ENCODE measurements at regions not wholly inside any gene's neighbourhood (a gene's known extent, or its start where the extent isn't known, plus 50 kb on each side); places are given as distances from the start of the nearest gene placed in this dataset.

DNA sequence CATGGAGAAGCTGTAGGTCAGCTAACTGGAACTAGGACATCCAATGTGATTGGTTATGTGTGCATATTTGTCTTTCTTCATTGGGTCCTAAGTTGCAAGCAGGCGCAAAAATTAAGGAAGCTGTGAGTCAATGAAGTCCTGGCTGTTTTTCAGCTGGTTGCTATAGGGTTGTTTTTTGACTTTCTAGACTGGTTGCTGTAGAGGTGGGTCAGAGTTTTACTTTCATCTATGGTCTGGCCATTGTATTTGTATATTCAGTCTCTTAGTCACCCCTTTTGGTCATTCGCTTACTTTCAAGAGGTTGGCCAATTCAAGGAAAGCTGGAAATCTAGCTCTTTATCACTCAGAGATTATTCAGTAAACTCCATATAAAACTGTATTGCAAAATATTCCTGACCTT, 62.0 kb upstream of the AMZ2 start:
- DNase-seq, result no peak

GRCh38 chr17:68190495-68190894, 57.3 kb upstream of the AMZ2 start:
- no peak for DNase-seq

- peak; percentile 36 for DNase-seq
Observed at GRCh38 chr17:68195667-68196393, 52.0 kb upstream of the AMZ2 start.

- no peak for DNase-seq
Observed at GRCh38 chr17:68196394-68197090, 51.3 kb upstream of the AMZ2 start.

- peak; percentile 8 for DNase-seq
Observed at GRCh38 chr17:68197091-68197996, 50.5 kb upstream of the AMZ2 start.

DNA sequence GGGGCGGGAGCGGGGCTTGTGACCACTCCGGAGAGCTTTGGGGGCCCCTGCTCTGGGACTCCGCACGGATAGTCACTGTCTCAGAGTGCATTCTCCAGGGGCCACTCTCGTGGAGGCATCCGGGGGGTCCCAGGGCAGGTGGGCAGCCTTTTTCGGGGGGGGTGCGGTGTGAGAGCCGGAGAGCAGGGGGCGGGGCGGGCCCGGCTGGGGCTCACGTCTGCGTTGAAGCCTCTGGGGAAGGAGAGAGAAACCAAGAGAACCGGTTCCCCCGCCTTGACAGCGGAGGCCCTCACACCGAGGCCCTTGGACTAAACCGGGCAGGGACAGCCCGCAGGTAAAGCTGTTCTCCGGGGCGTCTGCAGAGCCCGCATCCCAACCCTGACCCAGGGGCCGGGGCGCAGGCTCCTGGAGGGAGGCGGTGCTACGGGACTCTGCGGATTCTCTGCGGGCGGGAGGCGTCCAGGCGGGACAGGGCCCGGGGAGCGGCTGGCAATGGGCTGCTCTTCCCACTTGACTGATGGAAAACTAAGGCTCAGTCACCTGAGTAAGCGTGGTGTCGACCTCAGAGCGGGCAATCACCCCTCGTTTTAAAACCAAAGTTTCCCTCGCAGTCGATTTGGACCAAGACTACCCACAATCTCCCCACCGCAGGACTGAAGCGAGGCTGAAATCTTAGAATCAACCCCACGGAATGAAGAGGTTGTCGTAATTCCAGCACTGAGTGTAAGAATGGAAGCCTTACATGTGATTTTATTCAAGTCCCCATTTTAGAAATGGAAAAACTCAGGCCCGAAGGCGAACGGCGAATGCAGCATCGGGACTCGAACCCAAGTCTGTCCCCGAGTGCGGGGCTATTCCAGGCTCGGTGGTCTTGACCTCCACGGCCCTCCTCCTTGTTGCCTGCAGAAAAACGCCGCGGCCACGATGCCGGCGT, 49.6 kb upstream of the AMZ2 start:
- DNase-seq, result no peak
